Activated T-cell treated with anti-CD3 and anti-CD28 coated beads, Interleukin-2, amount 50 U/mL, for 72 hours (primary cell): ENCODE measurements at regions not wholly inside any gene's neighbourhood (a gene's known extent, or its start where the extent isn't known, plus 50 kb on each side); places are given as distances from the start of the nearest gene placed in this dataset.

ENCODE experiments used
- ATAC-seq, 2 donors: fragments of 150-1000 bp; cut with Tn5 transposase; replicated peaks in 1 of 2; 2 replicates each; pipeline ENCODE4 v1.10.0; 2021; ENCODE audit warnings: moderate library complexity in 2 of 2, mild to moderate bottlenecking in 1 of 2
- DNase-seq, 2 donors: peaks; one replicate each; pipeline ENCODE4 v3.0.0; 2021 to 2022; ENCODE audit warnings: mixed read lengths in 1 of 2
- H3K27ac Mint-ChIP-seq: one replicate; pipeline ENCODE4 v1.8.0; 2022; ENCODE audit warnings: mild to moderate bottlenecking, moderate library complexity, mixed read lengths
- H3K27me3 Mint-ChIP-seq: one replicate; pipeline ENCODE4 v1.8.0; 2022; ENCODE audit warnings: low read depth, mixed read lengths
- H3K36me3 Mint-ChIP-seq, 2 donors: one replicate each; pipeline ENCODE4 v1.8.0; 2022; ENCODE audit warnings: mixed read lengths in 2 of 2, mild to moderate bottlenecking in 1 of 2; ENCODE audit not compliant: insufficient read depth in 2 of 2
- H3K4me1 Mint-ChIP-seq: one replicate; pipeline ENCODE4 v1.8.0; 2022; ENCODE audit warnings: low read depth, mixed read lengths
- H3K4me3 Mint-ChIP-seq, 2 donors: one replicate each; pipeline ENCODE4 v1.8.0; 2022; ENCODE audit warnings: mild to moderate bottlenecking in 2 of 2, mixed read lengths in 2 of 2, moderate library complexity in 2 of 2
- H3K9me3 Mint-ChIP-seq, 2 donors: one replicate each; pipeline ENCODE4 v1.8.0; 2022; ENCODE audit warnings: mixed read lengths in 2 of 2

DNA sequence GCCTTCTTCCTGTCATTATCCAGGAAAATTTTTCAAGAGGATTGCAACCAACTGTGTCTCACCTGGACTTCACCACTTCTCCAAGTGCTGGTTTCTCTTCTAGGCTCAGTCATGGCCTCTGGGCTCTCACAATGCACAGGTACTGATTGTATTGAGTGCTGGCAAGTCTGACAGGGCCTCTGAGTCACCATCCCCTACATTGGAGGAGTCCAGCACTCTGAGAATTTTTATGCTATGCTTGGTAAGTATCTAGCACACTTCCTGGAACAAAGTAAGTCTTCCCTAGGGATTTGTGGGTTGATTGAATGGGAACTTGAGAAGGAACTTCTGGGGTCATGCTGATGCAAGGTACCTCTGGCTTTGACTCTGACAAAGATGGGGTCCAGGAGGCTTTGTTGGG is 147.2 kb upstream of the CELF4 start:
- Mint-ChIP-seq H3K4me3 (no peak overlapping the region), H3K27ac (no peak overlapping the region), H3K36me3 (no peaks in the 10 kb centered on the region), H3K27me3 (no peaks in the 10 kb centered on the region), H3K4me1 (no peaks in the 10 kb centered on the region), H3K9me3 (peaks cover 0 to 4% of the 10 kb centered on the region in 2 donors)
- no peak for ATAC-seq
- no peak for DNase-seq

DNA sequence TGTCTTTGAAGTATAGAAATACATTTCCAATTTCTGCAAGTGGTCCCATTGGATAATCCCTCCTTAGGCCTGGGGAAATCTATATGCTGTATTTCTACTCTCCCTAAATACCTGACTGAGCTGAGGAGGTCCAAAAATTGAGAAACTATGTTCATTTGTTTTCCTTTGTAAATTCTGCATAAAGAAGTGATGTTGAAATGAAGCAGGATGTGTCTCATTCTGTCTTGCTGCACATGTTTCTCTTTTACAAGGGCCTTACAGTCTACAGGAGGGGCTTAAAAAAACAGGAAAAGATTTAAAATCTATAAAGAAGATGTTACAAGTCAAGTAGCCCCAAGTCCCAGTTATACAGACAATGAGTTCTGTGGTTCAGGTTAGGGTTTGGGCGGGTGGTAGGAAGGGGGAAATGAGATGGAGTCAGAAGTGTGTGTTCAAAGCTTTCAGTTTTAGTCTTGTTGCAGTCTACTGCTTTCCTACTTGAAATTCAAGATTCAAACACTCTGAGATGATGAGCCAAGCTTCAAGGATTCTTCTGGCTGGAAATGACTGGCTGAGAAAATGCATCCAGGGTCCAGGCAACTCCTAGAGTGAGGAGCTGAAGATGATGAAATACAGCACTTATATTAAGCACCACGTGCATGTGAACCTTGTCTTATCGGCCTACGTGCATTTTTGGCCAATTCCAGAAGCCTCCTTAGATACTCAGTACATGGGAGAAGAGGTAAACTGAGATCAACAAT is 146.3 kb upstream of the CELF4 start:
- DNase-seq (no peak), ATAC-seq (no peak)
- H3K4me3 Mint-ChIP-seq: no peak overlapping the region

DNA sequence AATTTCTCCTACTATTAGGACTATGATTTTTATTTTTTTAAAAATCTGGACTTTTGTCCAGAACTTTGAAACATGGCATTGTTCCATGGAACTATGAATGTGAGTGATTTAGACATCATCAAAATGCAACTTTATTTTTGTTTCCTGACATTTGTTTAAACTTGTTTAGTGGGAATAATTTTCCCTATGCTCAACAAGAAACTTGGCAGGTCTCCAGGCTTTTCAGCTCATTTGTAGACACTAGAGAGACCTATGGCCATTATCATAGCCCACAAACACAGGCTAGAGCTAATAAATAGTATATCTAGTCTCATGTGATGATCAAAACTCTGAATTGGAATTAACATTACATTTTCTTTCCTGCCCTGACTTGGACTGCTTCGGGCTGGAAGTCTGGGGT is 145.1 kb upstream of the CELF4 start:
- DNase-seq: no peak
- no peak for ATAC-seq
- H3K27ac Mint-ChIP-seq: no peak overlapping the region
- no peak overlapping the region for H3K4me3 Mint-ChIP-seq
- no peaks in the 10 kb centered on the region for H3K4me1 Mint-ChIP-seq
- peaks cover 0 to 4% of the 10 kb centered on the region in 2 donors for H3K9me3 Mint-ChIP-seq
- H3K36me3 Mint-ChIP-seq: no peaks in the 10 kb centered on the region
- H3K27me3 Mint-ChIP-seq: no peaks in the 10 kb centered on the region

More for the DNA sequence above, 146.3 kb upstream of the CELF4 start:
- Mint-ChIP-seq H3K27ac (no peak overlapping the region), H3K9me3 (peaks cover 0 to 4% of the 10 kb centered on the region in 2 donors), H3K36me3 (no peaks in the 10 kb centered on the region), H3K27me3 (no peaks in the 10 kb centered on the region), H3K4me1 (no peaks in the 10 kb centered on the region)

DNA sequence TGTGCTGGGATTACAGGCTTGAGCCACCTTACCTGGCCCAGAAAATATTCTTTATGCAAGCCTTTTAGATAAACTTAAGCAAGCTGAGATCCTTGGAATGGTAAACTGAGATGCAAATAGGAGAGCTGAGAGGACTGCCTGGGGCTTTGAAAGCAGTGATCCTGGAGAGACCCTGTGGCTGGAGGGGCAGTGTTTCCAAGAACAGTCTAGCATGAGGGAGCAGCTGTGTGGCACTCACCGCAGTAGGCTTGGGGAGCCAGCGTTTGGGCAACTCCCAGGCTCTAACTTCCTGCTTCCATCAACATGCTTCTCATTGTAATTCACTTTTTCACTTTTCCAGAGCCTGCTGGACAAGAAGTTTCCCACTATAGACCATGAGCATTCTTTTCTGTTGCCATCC is 144.1 kb upstream of the CELF4 start:
- no peak for ATAC-seq
- Mint-ChIP-seq H3K27me3 (no peaks in the 10 kb centered on the region), H3K9me3 (peaks cover 0 to 3% of the 10 kb centered on the region in 2 donors), H3K4me1 (no peaks in the 10 kb centered on the region), H3K36me3 (no peaks in the 10 kb centered on the region), H3K27ac (no peak overlapping the region), H3K4me3 (no peak overlapping the region)
- no peak for DNase-seq

DNA sequence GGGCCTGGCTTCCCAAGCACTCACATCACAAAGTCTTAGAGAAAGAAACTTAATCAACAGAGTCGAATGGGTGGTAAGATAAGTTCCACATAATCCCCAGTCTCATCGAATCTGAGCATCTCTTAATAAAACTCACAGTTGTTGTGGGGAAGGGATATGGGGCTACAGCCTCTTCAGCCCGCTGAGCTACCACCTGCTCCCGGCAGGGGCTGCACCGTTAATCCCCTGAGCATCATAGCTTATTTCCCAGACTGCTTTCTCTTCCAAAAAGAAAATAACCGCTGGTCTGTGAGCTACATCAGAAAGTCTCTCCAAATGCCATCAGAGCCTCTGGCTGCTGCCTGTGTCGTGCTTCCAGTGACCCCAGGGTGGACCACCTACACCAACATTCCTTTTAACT is 139.4 kb upstream of the CELF4 start:
- no peak overlapping the region for H3K27ac Mint-ChIP-seq
- H3K27me3 Mint-ChIP-seq: no peaks in the 10 kb centered on the region
- no peaks in the 10 kb centered on the region for H3K9me3 Mint-ChIP-seq
- ATAC-seq: no peak
- H3K36me3 Mint-ChIP-seq: no peaks in the 10 kb centered on the region
- no peak overlapping the region for H3K4me3 Mint-ChIP-seq
- H3K4me1 Mint-ChIP-seq: no peaks in the 10 kb centered on the region
- DNase-seq: no peak

DNA sequence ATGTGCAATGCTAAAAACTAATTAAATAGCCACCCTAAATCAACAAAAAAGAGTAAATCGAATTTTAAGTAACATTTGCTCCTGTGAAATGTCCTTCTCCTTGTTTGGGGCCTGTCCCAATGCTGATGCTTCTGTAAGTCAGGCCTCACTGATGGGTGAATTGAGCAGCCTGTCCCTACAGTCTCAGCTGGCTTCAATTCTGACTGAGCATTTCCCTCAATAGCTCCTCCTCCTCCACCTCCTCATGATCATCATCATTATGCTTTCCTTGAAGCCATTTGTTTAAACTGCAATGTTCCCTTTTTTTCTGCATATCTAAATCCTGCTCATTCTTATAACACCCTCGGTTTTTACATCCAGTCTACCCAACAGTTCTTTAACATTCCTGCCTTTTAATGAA is 137.2 kb upstream of the CELF4 start:
- no peak for DNase-seq

DNA sequence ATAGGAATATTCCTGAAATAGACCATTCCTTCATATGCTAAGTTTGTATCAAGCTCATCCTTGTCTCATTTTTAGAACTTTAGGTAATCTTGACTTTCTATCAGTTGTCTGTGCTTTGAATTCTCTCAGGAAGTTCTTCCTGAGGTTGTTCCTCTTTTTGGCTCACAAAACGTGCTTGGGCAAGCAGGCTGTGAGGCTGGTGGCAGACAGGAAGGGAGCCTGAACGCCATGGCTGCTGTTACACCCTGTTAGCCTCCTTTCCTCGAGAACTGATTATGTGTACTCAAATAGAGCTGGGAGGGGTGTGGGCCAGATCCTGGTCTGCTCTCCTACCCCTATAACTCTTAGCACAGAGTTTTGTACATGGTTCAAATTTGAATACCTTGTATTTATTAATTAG is 136.4 kb upstream of the CELF4 start:
- peaks cover 0 to 2% of the 10 kb centered on the region in 2 donors for H3K9me3 Mint-ChIP-seq
- no peaks in the 10 kb centered on the region for H3K4me1 Mint-ChIP-seq
- ATAC-seq (no peak), DNase-seq (no peak)
- no peaks in the 10 kb centered on the region for H3K36me3 Mint-ChIP-seq
- no peak overlapping the region for H3K27ac Mint-ChIP-seq
- no peaks in the 10 kb centered on the region for H3K27me3 Mint-ChIP-seq
- H3K4me3 Mint-ChIP-seq: no peak overlapping the region

More for the DNA sequence above, 137.2 kb upstream of the CELF4 start:
- no peaks in the 10 kb centered on the region for H3K36me3 Mint-ChIP-seq
- H3K9me3 Mint-ChIP-seq: peaks cover 0 to 2% of the 10 kb centered on the region in 2 donors
- no peaks in the 10 kb centered on the region for H3K27me3 Mint-ChIP-seq
- H3K27ac Mint-ChIP-seq: no peak overlapping the region
- H3K4me3 Mint-ChIP-seq: no peak overlapping the region
- ATAC-seq: no peak
- H3K4me1 Mint-ChIP-seq: no peaks in the 10 kb centered on the region

DNA sequence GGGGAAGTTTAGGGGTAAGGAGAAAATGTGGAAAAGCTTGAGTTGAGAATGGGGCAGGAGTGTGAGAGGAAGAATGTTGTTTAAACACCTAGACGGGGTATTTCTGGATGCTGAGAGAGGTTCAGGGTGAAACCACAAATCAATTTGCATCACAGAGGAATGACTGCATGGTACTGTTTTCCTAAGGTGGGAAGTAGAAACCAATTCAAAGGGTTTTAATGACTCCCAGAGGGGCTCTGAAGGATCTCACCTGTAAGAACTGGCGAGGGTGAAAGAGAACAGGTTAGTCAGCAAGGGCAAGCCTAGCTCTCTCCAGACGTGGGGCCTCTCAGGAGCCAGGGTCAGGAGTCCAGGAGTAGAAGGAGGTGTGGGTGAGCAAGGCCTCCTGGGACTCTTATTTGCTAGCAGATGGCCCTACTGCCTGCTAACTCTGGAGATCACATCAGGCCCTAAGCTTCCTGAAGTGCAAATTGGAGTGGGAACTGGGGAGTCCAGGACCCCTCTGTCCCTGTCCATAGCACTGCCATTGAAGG is 133.0 kb upstream of the CELF4 start:
- Mint-ChIP-seq H3K27ac (no peak overlapping the region), H3K9me3 (peaks cover 0 to 6% of the 10 kb centered on the region in 2 donors), H3K36me3 (no peaks in the 10 kb centered on the region), H3K4me1 (no peaks in the 10 kb centered on the region), H3K27me3 (no peaks in the 10 kb centered on the region), H3K4me3 (no peak overlapping the region)
- ATAC-seq: no peak
- DNase-seq: no peak

DNA sequence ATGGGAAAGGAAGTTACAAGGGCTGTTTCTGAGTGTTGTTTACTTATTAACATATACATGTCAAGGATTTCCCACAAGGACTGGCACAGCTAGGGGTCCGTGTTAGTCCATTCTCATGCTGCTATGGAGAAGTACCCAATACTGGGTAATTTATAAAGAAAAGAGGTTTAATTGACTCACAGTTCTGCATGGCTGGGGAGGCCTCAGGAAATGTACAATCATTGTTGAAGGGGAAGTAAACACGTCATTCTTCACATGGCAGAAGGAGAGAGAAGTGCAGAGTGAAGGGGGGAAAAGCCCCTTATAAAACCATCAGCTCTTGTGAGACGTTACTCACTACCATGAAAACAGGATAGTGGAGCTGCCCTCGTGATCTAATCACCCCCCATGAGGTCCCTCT is 128.9 kb upstream of the CELF4 start:
- Mint-ChIP-seq H3K27me3 (no peaks in the 10 kb centered on the region), H3K4me1 (no peaks in the 10 kb centered on the region), H3K27ac (no peak overlapping the region), H3K4me3 (no peak overlapping the region), H3K36me3 (no peaks in the 10 kb centered on the region), H3K9me3 (peaks cover 0 to 5% of the 10 kb centered on the region in 2 donors)
- no peak for DNase-seq
- ATAC-seq: no peak

DNA sequence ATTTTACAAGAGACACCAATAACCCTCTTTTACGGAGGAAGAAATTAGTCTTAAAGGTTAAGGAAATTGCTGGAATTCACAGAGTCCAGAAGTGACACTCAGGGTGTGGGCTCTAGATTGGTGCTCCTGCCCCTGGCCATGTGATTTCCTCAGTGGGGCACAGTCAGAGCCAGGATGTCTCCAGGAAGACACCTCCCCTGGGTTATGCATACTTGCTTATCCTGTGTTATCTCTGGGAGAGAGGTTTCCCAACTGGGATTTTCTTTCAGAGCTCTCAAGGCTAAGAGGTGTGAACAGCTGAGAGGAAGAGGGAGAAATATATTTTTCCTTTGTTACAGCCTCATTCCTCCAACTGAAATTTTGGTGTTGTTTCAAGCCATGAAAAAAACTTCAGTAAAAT is 125.6 kb upstream of the CELF4 start:
- DNase-seq: no peak
- H3K27me3 Mint-ChIP-seq: no peaks in the 10 kb centered on the region
- no peak for ATAC-seq
- no peak overlapping the region for H3K27ac Mint-ChIP-seq
- peaks cover 2 to 5% of the 10 kb centered on the region in 2 donors for H3K9me3 Mint-ChIP-seq
- no peaks in the 10 kb centered on the region for H3K36me3 Mint-ChIP-seq
- H3K4me3 Mint-ChIP-seq: no peak overlapping the region
- H3K4me1 Mint-ChIP-seq: no peaks in the 10 kb centered on the region

DNA sequence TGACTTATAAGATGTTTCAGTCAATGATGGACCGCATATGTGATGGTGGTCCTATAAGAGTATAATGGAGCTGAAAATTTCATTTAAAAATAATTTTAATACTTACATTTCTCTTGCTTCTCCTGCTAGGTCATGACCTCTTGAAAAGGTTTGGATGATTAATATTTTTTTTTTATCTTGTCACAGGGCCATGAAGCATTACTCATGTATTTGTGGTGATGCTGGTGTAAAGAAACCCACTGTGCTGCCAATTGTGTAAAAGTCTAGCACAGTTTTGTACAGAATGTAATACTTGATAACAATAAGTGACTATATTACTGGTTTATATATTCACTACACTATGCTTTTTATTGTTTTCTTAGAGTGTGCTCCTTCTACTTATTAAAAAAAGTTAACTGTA is 124.2 kb upstream of the CELF4 start:
- DNase-seq (no peak), ATAC-seq (no peak)
- Mint-ChIP-seq H3K27ac (no peak overlapping the region), H3K36me3 (no peaks in the 10 kb centered on the region), H3K9me3 (peaks cover 2 to 5% of the 10 kb centered on the region in 2 donors), H3K27me3 (no peaks in the 10 kb centered on the region), H3K4me3 (no peak overlapping the region), H3K4me1 (no peaks in the 10 kb centered on the region)

DNA sequence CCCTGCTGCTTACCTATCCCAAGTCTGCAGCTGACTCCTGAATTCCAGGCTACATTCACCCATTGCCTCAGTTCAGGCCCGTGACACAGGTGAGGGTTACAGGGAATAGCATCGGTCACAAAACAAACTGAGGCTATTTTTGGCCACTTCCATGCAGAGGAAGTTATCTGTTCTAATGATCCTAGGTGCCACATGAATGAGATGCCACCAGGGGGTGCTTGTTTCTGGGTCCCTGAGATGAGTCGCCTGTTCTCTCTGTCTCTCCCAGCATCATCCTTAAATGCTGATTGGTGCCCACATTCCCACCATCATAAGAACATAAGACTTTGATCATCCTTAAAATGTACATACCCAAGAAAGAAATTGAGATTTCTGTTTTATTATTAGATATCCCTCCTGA is 119.0 kb upstream of the CELF4 start:
- H3K9me3 Mint-ChIP-seq: peaks cover 5 to 6% of the 10 kb centered on the region in 2 donors
- ATAC-seq (no peak), DNase-seq (no peak)
- H3K4me3 Mint-ChIP-seq: no peak overlapping the region
- H3K27me3 Mint-ChIP-seq: peaks cover 5% of the 10 kb centered on the region
- no peaks in the 10 kb centered on the region for H3K4me1 Mint-ChIP-seq
- no peak overlapping the region for H3K27ac Mint-ChIP-seq
- no peaks in the 10 kb centered on the region for H3K36me3 Mint-ChIP-seq

DNA sequence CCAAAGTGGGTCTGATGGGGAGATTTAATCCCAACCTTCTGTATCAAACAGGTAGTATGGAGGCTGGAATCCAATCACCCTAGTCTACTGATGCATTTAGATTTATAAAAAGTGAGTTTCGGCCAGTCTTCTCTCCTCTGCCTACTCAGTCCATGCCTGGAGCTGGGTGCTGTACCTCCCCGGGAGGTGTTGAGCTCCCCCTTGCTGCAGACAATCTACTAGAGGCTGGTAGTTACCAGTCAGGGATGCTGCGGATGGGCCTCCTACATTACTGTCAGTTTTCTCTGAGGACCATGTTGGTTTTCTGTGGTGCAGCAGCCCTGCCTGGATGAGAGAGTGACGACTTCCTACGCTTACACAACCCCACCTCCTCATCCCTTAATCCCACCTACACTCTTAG is 118.6 kb upstream of the CELF4 start:
- DNase-seq (no peak), ATAC-seq (no peak)
- Mint-ChIP-seq H3K27me3 (peaks cover 5% of the 10 kb centered on the region), H3K27ac (no peak overlapping the region), H3K4me1 (no peaks in the 10 kb centered on the region), H3K9me3 (peaks cover 5 to 6% of the 10 kb centered on the region in 2 donors), H3K36me3 (no peaks in the 10 kb centered on the region), H3K4me3 (no peak overlapping the region)

DNA sequence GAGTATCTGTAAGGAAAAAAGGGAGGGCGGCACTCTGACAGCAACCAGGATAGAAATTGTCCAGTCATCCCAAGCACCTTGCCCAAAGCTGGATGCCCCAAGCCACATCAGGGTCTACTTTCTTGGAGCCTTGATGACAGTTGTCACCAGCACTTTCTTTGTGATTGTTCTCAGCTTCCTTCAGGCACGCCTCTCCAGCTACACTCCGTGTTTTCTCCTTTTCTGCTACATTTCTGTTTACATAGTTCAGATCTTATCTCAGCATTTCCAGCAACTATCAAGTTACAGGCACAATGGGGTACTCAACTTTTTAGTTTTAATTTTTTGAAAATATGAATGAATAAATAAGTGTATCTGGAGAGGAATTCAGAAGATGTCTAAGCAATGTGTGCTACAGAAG is 115.3 kb upstream of the CELF4 start:
- peaks cover 5% of the 10 kb centered on the region for H3K27me3 Mint-ChIP-seq
- H3K4me1 Mint-ChIP-seq: no peaks in the 10 kb centered on the region
- H3K4me3 Mint-ChIP-seq: no peak overlapping the region
- no peak for DNase-seq
- H3K36me3 Mint-ChIP-seq: no peaks in the 10 kb centered on the region
- H3K27ac Mint-ChIP-seq: no peak overlapping the region
- H3K9me3 Mint-ChIP-seq: peaks cover 5 to 6% of the 10 kb centered on the region in 2 donors
- no peak for ATAC-seq
